NCI-H345 treated with DMSO at 0.1 percent for 48 hours (cell line): ENCODE measurements at regions not wholly inside any gene's neighbourhood (a gene's known extent, or its start where the extent isn't known, plus 50 kb on each side); places are given as distances from the start of the nearest gene placed in this dataset.
"Not testable (repeated sequence)": the region's sequence is repeated elsewhere in the genome, so short reads cannot be mapped to it uniquely, and the experiment has no call there.

Experiments
- DNase-seq: peaks from one replicate; lab custom pipeline; 2025; ENCODE audit not compliant: unreplicated experiment; lab: John Stamatoyannopoulos, UW

DNA sequence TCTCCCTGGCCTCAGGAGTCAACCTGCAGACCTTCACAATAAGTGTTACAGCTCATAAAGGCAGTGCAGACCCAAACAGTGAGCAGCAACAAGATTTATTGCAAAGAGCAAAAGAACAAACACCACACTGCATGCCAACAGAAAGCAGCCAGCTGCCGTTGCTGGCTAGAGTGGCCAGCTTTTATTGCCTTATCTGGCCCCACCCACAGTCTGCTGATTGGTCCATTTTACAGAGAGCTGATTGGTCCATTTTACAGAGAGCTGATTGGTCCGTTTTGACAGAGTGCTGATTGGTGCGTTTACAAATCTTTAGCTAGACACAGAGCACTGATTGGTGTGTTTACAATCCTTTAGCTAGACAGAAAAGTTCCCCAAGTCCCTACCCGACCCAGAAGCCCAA is 885.9 kb upstream of the SPRY2 start:
- not testable (repeated sequence) for DNase-seq

DNA sequence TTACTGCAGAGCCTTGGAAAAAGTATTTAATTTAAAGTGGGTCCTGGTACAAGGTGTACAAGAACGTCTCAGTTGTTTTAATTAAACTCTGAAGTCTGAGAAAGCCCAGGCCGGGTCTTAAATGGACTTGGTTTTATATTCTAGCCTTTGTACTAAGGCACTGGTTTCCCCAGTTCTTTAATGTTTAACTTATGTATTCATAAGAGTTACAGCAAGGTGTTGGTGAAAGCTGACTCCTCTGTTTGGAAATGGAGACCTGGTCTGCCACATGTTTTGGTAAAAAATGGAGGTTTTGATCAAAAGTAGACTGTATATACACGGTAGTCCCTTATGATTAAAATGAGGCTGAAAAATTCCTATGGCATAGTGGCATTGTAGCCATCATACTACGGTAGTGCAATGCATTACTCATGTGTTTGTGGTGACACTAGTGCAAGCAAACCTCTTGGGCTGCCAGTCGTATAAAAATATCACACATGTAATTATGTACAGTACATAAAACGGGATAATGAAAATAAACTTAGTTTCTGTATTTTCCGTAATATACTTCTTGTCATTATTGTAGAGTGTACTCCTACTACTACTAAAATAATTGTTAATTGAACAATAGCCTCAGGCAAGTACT is 883.4 kb upstream of the SPRY2 start:
- DNase-seq: no peak

DNA sequence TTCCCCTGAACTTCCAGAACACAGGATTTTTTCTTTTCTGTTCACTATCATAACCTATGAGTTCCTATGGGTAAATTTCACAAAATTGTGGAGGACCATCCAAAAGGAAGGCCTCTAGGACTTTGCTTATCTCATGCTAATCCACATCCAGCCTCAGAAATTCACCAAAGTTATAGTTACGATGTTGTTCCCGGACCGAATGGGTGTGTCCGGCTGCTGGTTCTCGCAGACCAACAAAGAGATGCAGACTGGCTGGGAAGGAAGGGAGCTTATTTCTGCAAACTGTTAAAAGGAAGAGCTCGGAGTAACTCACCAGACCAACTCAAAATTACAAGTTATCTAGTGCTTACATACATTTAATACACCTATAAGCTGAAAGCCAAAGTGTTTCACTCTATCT is 882.9 kb upstream of the SPRY2 start:
- DNase-seq: no peak

DNA sequence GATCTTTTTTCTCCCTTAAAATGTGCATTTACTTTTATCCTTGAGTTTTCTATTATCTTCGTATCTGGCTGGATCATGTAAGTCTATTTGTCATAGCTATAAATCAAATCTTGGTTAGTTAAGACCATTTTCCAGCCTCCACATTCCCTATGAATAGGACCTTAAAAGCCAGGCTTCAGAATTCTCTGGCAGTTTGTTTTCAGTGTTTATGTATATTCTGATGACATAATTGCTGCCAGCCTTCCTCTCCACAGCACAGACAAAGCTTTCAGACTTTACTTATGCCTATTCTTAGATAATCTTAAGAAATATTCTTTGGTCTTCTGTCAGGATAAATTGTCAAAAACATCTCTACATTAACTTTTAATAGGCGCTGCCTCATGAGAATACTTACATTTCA is 870.8 kb upstream of the SPRY2 start:
- DNase-seq: no peak

DNA sequence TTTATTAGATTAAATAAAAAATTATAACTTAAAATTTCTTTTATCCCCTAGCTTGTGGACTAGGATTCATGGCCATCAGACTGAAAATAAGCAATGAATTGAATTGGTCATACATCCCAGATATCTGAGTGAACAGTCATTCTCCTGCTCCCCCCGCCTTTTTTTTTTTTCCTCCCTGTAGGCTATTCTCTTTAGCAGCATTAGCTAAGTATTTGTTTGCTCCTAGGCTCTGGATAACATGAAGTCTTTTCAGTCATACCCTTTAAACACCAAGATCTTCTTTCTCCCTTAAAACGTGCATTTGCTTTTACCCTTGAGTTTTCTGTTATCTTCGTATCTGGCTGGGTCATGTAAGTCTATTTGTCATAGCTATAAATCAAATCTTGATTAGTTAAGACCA is 866.7 kb upstream of the SPRY2 start:
- DNase-seq: no peak

DNA sequence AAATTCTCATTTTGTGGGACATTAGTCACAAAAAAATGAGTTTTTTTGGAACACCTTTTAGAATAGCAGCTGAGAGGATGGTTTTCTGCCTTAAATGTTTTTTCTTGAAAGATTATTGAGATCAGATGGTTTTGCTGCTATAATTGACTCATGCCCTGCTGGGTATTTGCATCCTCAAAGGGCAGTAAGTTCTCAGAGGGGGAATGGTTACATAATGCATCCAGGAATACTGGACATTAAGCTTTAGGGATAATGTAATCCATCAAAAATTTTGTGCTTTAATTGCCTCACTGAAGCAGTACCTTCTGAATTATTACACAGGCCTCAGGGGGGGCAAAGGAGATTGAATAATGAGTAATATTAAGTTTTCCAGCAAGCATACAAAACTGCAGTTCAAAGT is 866.3 kb upstream of the SPRY2 start:
- no peak for DNase-seq

DNA sequence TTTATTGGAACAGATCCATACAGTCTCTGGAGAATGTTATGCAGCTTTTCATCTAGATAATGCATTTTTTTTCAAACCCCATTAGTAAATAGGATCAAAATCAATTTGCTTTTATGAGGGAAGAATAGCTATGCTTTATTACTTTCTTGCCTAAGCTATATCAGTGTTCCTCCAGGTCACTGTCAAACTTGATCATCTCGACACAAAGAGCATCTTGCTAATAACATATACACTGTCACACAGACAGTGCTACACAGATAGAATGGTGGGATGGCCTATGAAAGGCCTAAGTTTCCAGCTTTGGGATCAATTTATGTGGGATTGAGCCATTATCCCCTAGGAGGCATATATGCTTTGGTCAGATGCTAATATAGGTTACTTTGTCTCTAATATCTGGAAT is 862.9 kb upstream of the SPRY2 start:
- no peak for DNase-seq

DNA sequence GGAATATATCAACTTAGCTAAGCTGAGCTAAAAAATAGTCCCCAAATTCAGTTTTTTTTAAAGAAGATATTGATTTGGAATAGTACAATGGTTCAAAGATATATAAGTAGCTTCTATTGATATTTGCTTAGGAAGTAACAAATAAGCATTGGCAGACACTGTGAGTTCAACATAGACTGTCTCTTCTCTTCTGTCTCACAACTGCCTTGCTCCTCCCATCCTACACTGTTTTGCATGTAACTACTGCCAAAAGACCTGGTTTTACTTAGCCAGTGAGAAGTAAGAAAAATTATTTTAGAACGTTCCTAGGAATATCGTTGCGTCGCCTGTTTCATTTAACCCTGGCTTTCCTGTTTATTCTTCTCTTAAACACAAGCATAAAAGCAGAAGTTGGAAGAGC is 859.0 kb upstream of the SPRY2 start:
- DNase-seq: no peak

DNA sequence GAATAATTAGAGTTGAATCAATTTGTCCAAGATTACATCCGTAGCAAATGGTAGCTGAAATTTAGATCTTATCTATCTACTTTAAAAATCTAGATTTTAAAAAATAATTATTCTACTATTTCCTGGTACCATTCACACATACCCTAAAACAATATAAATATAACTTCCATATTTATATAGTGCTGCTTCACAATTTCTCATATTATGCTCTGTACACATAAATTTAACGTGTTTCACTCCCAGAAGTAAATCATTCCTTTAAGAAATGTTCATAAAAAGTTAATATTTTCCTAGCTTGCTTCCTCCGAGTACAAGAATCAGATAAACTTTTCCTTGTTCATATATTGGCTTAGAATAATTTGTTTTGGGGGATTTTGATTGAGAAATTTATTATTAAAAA is 857.0 kb upstream of the SPRY2 start:
- DNase-seq: no peak

DNA sequence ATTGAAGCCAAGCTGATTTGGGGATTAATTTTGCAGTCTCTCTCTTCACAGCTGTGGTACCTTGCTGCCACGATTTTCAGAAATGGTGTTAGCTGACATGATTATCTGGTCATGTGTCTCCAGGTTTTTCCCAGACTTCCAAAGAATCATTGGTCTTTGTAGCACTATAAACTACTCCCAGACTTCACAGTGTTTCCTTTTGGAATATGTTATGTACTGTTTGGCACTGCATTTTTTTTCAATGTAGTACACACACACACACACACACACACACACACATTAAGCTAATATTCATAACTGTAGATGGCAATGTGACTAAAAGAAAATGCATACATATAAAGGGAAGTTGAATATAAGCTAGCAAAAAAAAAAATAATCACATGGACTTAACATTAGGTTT is 856.6 kb upstream of the SPRY2 start:
- no peak for DNase-seq

DNA sequence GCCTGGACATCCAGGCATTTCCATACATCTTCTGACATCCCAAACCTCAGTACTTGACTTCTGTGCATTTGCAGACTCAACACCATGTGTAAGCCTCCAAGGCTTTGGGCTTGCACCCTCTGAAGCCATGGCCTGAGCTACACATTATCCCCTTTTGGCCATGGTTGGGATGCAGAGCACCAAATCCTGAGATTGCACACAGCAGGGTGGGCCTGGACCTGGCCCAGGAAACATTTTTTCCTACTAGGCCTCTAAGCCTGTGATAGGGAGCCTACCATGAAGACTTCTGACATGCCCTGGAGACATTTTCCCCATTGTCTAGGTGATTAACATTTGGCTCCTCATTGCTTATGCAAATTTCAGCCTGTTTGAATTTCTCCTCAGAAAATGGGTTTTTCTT is 853.4 kb upstream of the SPRY2 start:
- no peak for DNase-seq

DNA sequence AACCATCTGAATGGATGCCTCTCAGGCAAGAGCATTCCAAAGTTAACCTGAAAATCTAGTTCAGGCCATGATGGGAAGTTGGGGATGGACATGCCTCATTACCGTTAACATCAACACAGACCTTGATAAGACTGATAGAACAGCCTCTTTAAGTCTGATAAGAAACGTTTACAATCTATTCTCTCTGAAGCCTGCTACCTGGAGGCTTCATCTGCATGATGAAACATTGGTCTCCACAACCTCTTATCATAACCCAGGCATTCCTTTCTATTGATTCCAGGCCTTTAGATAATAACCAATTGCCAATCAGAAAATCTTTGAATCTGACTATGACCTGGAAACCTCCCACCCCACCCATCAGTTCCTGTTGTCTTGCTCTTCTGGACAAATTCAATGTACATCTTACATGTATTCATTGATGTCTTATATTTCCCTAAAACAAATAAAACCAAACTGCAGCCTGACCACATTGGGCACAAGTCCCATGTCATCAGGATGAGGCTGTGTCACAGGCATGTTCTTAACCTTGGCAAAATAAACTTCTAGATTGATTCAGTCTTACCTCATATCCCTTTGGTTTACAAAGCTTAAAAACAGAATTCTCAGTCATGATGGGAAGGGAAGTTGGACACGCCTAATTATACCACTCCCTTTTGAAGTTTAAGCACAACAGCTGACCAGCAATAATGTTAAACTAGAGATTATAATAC is 843.8 kb upstream of the SPRY2 start:
- DNase-seq: no peak

DNA sequence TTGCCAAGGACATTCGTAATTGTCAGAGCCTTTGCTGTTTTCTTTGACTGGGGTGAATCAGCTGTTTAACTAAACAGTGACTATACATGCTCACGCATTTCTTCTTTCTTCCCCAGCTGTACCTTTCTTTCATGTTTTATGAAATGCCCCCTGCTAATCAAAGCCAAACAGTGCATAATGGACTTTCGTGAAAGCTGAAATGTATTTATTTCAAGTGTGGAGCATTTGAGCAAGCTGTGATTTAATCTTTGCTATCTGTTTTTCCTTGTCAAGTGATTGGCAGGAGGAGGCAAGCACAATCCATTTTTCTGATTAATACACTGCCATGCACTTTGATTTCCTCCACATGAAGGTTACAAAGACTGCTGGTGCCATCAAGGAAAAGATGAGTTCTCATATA is 831.7 kb upstream of the SPRY2 start:
- DNase-seq: no peak

DNA sequence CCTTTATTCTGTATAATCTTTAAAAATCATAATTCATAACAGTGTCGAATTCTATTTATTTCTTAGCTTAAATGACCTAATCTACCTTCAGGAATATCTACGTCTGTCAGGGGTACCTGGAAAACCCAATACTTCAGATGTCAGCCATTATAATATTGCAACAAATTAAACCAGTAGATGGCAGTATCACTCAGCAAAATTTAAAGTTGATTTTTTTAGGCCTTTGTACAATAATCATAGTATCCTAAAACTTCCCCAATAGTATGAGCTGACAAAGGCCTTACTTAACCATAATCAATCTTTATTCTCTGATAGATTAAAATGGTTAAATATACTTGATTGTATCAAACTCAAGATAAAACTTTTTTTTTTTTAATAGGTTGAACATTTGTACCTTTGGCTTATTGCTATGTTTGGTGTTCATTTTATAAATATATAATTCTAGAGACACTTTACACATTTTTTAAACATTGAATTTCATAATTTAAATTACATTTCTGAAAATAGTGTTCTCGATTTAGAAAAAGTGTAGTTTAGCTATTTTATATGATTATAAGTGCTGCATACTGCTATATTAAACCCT is 830.2 kb upstream of the SPRY2 start:
- peak; percentile 58 for DNase-seq

DNA sequence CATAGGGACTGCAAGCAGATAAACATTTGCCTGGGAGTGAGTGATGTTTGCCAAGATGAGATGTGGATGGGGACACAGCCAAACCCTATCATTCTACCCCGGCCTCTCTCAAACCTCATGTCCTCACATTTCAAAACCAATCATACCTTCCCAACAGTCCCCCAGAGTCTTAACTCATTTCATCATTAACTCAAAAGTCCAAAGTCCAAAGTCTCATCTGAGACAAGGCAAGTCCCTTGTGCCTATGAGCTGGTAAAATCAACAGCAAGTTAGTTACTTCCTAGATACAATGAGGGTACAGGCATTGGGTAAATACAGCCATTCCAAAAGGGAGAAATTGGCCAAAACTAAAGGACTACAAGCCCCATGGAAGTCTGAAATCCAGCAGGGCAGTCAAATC is 822.9 kb upstream of the SPRY2 start:
- not testable (repeated sequence) for DNase-seq

DNA sequence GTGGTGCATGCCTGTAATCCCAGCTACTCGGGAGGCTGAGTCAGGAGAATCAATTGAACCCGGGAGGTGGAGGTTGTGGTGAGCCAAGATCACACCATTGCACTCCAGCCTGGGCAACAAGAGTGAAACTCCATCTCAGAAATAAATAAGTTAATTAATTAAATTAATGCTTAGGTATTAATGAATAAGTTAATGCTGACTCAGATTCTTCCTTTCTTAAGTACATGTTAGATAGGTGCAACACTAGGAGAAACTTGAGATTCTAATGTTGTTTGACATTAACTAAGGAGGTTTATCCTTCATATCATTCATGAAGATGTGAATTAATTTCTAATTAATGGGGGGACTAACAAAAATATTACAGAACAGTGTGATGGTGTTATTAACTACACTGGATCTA is 812.6 kb upstream of the SPRY2 start:
- no peak for DNase-seq

DNA sequence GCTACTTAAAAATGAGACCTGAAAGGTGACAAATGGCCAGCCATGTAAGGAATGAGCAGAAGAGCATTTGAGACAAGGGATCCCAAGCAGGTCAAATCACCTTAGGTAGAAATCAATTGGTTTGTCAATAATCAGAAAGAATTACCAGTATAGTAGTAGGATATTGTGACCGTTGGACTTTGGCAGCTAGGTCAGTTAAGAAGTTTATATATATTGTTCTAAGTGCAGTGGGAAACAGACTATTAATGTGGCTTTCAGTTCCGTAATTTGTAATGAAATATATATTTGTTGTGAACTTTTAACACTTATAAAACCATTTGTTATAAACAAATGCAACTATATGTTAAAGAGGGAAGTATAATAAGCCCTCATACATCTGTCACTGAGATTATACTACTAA is 807.9 kb upstream of the SPRY2 start:
- DNase-seq: no peak

DNA sequence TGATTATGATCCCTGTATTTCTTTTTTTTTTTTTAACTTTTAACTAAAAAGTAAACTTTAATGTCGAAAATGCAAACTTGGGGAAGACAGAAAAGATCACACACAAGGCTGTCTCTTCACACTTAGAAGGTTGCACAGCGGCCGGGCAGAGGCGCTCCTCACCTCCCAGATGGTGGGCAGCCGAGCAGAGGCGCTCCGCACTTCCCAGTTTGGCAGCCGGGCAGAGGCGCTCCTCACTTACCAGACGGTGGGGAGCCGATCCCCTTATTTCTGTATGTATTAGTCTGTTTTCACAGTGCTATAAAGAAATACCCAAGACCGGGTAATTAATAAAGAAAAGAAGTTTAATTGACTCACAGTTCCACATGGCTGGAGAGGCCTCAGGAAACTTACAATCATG is 805.6 kb upstream of the SPRY2 start:
- not testable (repeated sequence) for DNase-seq

DNA sequence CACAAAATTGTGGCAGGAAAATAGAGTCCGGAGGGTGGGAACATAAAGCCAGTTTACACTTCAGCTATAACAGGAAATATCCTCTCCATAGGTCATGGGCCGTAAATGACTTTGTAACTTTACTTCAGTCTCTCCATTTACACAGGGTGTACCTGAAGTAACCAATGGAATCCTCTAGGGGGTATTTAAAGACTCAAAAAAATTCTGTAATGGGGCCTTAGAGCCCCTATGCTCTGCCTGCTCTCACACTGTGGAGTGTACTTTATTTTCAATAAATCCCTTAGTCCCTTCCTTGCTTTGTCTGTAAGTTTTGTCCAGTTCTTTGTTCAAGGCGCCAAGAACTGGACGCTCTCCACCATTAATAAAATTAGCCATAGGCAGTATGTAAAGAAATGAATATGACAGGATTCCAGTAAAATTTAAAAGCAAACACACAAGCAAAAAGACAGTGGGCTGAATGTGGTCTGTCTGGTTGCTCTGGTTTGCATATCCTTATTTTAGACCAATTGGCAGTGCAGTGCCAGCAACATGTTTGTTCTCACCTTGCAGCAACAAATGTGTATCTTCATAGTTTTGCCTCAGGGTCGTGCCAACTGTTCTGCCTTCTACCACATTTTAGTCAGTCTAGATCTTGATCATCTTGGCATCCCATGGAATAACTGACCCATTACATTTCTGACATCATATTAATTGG is 801.5 kb upstream of the SPRY2 start:
- no peak for DNase-seq

DNA sequence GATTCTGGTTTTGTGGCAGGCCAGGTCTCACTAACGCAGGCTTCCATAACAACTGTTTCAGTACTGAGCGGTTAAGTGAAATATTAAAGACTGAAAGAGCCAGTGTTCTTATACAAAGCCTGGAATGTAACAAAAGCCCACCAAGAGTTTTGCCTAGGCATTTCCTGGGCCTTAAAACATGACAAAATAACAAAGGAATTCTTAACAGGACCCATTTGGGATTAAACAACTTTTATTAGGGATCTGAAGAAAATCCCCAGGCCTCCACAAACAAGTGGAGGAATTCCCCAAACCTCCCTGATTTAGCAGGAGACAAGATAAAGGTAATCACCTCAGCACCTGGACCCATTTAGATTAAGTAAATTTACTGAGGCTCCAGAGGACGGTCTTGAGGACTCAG is 799.7 kb upstream of the SPRY2 start:
- DNase-seq: no peak

DNA sequence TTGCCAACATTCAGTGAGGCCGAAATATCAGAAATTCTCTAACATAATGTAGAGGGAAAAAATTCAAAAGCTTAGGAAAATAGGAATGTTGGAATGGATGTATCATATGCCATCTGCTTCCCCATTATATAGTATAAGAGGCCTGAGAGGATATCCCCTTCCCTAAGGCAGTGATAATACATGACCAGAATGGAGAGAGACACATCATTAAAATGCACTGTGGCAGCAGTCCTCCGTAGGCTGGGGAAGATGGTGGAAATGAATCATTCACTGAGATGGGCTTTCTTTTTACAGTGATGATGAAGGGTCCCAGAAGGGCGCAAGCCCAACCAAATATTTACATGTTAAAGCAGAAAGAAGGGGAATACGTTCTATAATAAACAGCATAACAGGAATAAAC is 799.1 kb upstream of the SPRY2 start:
- no peak for DNase-seq

DNA sequence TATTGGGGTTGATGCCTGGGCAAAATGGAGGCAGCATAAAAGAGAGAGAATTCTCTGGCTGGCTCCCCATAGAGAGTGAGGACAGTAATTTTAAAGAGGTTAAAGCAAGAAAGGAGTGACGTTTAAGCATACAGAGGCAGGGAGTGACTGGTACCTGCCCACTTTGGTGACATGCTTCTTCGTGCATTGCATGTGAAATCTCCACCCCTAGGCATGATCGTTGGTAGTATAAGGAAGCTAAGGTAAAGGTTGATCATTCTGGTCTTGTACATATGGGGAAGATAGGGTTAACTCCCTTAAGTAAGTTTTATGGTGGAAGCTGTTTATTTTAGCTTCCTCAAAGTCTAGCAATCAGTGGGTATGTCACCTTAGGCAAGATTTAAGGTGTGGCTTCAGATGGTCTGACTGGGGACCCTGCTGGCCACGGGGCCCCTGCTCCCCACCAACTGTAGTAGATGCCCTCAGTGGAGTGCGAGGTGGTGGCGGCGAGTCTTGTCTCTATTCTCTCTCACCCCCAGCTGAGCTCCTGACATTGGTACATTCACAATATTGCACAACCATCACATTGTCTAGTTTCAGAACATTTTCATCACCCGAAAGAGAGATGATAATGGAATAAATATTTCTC is 797.5 kb upstream of the SPRY2 start:
- DNase-seq: no peak
